GM23338 (cell line): ENCODE measurements at regions not wholly inside any gene's neighbourhood (a gene's known extent, or its start where the extent isn't known, plus 50 kb on each side); places are given as distances from the start of the nearest gene placed in this dataset.

Source experiments
- ATAC-seq: fragments of 200-7000 bp; cut with Tn5 transposase; 3 replicates; pipeline ENCODE4 v1.9.1; 2020
- DNase-seq: peaks from one replicate; pipeline ENCODE4 v3.0.0-alpha.2; 2015; ENCODE audit warnings: low spot score
- H2AFZ ChIP-seq: fragments of 200-600 bp; sonication (generic); 2 replicates; pipeline ENCODE4 v1.8.0; 2016; ENCODE audit warnings: antibody characterized with exemption, mild to moderate bottlenecking, moderate library complexity
- H3F3A ChIP-seq: fragments of 200-600 bp; sonication (generic); replicated peaks from 2 replicates; pipeline ENCODE4 v1.8.0; 2017; ENCODE audit warnings: antibody characterized with exemption, mixed run types, low read depth
- H3K27ac ChIP-seq: fragments of 200-600 bp; sonication (generic); 2 replicates; pipeline ENCODE4 v1.6.1; 2016; ENCODE audit warnings: low read depth
- H3K27me3 ChIP-seq: fragments of 200-600 bp; sonication (generic); 2 replicates; pipeline ENCODE4 v1.8.0; 2016; ENCODE audit warnings: mild to moderate bottlenecking, mixed run types, moderate library complexity; ENCODE audit not compliant: insufficient read depth
- H3K36me3 ChIP-seq: fragments of 200-600 bp; sonication (generic); 2 replicates; pipeline ENCODE4 v1.8.0; 2016; ENCODE audit warnings: mild to moderate bottlenecking; ENCODE audit not compliant: insufficient read depth
- H3K4me1 ChIP-seq: fragments of 200-600 bp; sonication (generic); 2 replicates; pipeline ENCODE4 v1.8.0; 2016; ENCODE audit warnings: mild to moderate bottlenecking, moderate library complexity; ENCODE audit not compliant: insufficient read depth
- H3K4me2 ChIP-seq: fragments of 200-600 bp; sonication (generic); 2 replicates; pipeline ENCODE4 v1.7.1; 2017; ENCODE audit warnings: mixed run types
- H3K4me3 ChIP-seq: fragments of 200-600 bp; sonication (generic); 2 replicates; pipeline ENCODE4 v1.6.1; 2016; ENCODE audit warnings: mixed run types
- H3K79me2 ChIP-seq: fragments of 200-600 bp; sonication (generic); replicated peaks from 2 replicates; pipeline ENCODE4 v1.8.0; 2017; ENCODE audit warnings: mild to moderate bottlenecking; ENCODE audit not compliant: insufficient read depth
- H3K9me2 ChIP-seq: fragments of 200-600 bp; sonication (generic); 2 replicates; pipeline ENCODE4 v1.8.0; 2017; ENCODE audit not compliant: insufficient read depth
- H4K20me1 ChIP-seq: fragments of 200-600 bp; sonication (generic); replicated peaks from 2 replicates; pipeline ENCODE4 v1.8.0; 2017; ENCODE audit warnings: mild to moderate bottlenecking; ENCODE audit not compliant: insufficient read depth
- H3K27ac Mint-ChIP-seq: 2 replicates; pipeline ENCODE4 v1.8.0; 2020; ENCODE audit warnings: inconsistent platforms, mild to moderate bottlenecking, moderate library complexity, mixed read lengths
- H3K27me3 Mint-ChIP-seq: 3 replicates; pipeline ENCODE4 v1.8.0; 2022; ENCODE audit warnings: low read depth, mild to moderate bottlenecking, moderate library complexity, mixed read lengths, inconsistent platforms; ENCODE audit not compliant: insufficient read depth, poor library complexity
- H3K36me3 Mint-ChIP-seq: 3 replicates; pipeline ENCODE4 v1.8.0; 2021; ENCODE audit warnings: low read depth, mild to moderate bottlenecking, inconsistent platforms, moderate library complexity, mixed read lengths
- H3K4me1 Mint-ChIP-seq: 3 replicates; pipeline ENCODE4 v1.8.0; 2020; ENCODE audit warnings: mild to moderate bottlenecking, inconsistent platforms, mixed read lengths
- H3K4me3 Mint-ChIP-seq: 3 replicates; pipeline ENCODE4 v1.8.0; 2021; ENCODE audit warnings: moderate library complexity, mild to moderate bottlenecking, inconsistent platforms, mixed read lengths
- H3K9me3 Mint-ChIP-seq: 3 replicates; pipeline ENCODE4 v1.8.0; 2020; ENCODE audit warnings: moderate library complexity, mild to moderate bottlenecking, inconsistent platforms, mixed read lengths
- CREB1 ChIP-seq: fragments of 250-450 bp; sonication (Bioruptor Pico); IDR thresholded peaks from 2 replicates; pipeline ENCODE4 v1.5.0; 2020; ENCODE audit warnings: low read depth, mild to moderate bottlenecking, moderate library complexity
- EZH2phosphoT487 ChIP-seq: fragments of 200-600 bp; sonication (generic); IDR thresholded peaks from one replicate; pipeline ENCODE4 v1.8.1; 2018; ENCODE audit warnings: antibody characterized with exemption; ENCODE audit not compliant: unreplicated experiment
- STAT1 ChIP-seq: IDR thresholded peaks from one replicate; pipeline ENCODE4 v1.6.1; 2016; ENCODE audit warnings: antibody characterized with exemption; ENCODE audit not compliant: unreplicated experiment
- ZNF114 ChIP-seq: fragments of 250-450 bp; sonication (Bioruptor Pico); IDR thresholded peaks from 2 replicates; pipeline ENCODE4 v1.5.0; 2020; ENCODE audit warnings: mild to moderate bottlenecking, moderate library complexity
- ZNF331 ChIP-seq: fragments of 250-450 bp; sonication (Bioruptor Pico); IDR thresholded peaks from 2 replicates; pipeline ENCODE4 v1.5.0; 2020; ENCODE audit warnings: low read depth, mild to moderate bottlenecking, moderate library complexity
- TF ChIP-seq, protein P1 (sequence below), 2 experiments: fragments of 200-600 bp in 1 of 2; sonication (generic) in 1 of 2; conservative IDR thresholded peaks; 2 replicates each; pipeline versions ENCODE4 v1.5.1 to v1.6.1; 2016 to 2017; ENCODE audit warnings: antibody characterized with exemption in 2 of 2, low read depth in 2 of 2, mild to moderate bottlenecking in 2 of 2, moderate library complexity in 1 of 2
- TF ChIP-seq, protein P2 (sequence below): IDR thresholded peaks from 2 replicates; pipeline ENCODE4 v1.6.1; 2016; ENCODE audit warnings: antibody characterized with exemption
- TF ChIP-seq, protein P3 (sequence below): fragments of 250-450 bp; sonication (Bioruptor Pico); IDR thresholded peaks from 2 replicates; pipeline ENCODE4 v1.5.0; 2020; ENCODE audit warnings: mild to moderate bottlenecking, moderate library complexity

- TF ChIP-seq, protein P1, sequence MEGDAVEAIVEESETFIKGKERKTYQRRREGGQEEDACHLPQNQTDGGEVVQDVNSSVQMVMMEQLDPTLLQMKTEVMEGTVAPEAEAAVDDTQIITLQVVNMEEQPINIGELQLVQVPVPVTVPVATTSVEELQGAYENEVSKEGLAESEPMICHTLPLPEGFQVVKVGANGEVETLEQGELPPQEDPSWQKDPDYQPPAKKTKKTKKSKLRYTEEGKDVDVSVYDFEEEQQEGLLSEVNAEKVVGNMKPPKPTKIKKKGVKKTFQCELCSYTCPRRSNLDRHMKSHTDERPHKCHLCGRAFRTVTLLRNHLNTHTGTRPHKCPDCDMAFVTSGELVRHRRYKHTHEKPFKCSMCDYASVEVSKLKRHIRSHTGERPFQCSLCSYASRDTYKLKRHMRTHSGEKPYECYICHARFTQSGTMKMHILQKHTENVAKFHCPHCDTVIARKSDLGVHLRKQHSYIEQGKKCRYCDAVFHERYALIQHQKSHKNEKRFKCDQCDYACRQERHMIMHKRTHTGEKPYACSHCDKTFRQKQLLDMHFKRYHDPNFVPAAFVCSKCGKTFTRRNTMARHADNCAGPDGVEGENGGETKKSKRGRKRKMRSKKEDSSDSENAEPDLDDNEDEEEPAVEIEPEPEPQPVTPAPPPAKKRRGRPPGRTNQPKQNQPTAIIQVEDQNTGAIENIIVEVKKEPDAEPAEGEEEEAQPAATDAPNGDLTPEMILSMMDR (conservative IDR thresholded peaks at IDR 0.05; ENCODE audit: low read depth in 2 of 2): no peak
These were observed 1079.9 kb upstream of the ACO1 start (continued) for GRCh38 chr9:31304576-31304975.

DNA sequence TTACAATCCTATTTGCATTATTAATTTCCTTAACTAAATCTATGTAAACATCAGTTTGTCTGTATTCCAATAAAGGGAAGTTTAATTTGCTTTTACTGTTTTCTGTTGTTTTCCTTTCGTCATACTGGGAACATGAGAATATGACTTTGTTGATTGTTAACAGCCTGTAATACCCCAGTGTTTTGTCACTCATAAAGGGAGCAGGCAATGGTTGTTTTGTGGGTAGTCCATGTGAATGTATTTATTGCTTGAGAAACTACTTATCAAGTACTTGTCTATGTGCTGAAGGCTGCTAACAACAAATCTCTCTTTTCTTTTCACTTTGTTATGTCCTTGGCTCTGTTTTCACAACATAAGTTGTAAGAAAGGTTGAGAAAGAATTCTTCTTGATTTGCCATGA is 1070.2 kb upstream of the ACO1 start:
- Histone ChIP-seq H3K4me2 (no peak overlapping the region), H3K79me2 (no peaks in the 10 kb centered on the region), H3K27ac (no peak overlapping the region), H3K9me2 (no peaks in the 10 kb centered on the region), H3K27me3 (no peaks in the 10 kb centered on the region), H3K36me3 (no peaks in the 10 kb centered on the region), H4K20me1 (no peaks in the 10 kb centered on the region), H3F3A (no peaks in the 10 kb centered on the region), H2AFZ (peak overlapping the region; percentile 4; the same call in 1 of the 2 replicates), H3K4me1 (no peaks in the 10 kb centered on the region), H3K4me3 (no peak overlapping the region)
- H3K4me3 Mint-ChIP-seq: no peak overlapping the region
- H3K36me3 Mint-ChIP-seq: no peaks in the 10 kb centered on the region
- TF ChIP-seq EZH2phosphoT487 (no peak), CREB1 (CRISPR knock-in tag) (no peak)
- TF ChIP-seq, protein P2, sequence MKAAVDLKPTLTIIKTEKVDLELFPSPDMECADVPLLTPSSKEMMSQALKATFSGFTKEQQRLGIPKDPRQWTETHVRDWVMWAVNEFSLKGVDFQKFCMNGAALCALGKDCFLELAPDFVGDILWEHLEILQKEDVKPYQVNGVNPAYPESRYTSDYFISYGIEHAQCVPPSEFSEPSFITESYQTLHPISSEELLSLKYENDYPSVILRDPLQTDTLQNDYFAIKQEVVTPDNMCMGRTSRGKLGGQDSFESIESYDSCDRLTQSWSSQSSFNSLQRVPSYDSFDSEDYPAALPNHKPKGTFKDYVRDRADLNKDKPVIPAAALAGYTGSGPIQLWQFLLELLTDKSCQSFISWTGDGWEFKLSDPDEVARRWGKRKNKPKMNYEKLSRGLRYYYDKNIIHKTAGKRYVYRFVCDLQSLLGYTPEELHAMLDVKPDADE: no peak
- TF ChIP-seq, protein P1 (conservative IDR thresholded peaks at IDR 0.05; ENCODE audit: low read depth in 2 of 2): no peak
- no peak overlapping the region for H3K27ac Mint-ChIP-seq
- ATAC-seq (no peak), DNase-seq (no peak)
- no peaks in the 10 kb centered on the region; the same call in 2 of the 3 replicates for H3K4me1 Mint-ChIP-seq
- H3K27me3 Mint-ChIP-seq: no peaks in the 10 kb centered on the region
- no peaks in the 10 kb centered on the region; the same call in 2 of the 3 replicates for H3K9me3 Mint-ChIP-seq

GRCh38 chr9:31320494-31320893 is 1063.9 kb upstream of the ACO1 start:
- no peak overlapping the region for H3K27ac Mint-ChIP-seq
- H3K4me3 Mint-ChIP-seq: no peak overlapping the region
- H3K27ac ChIP-seq: no peak overlapping the region
- no peaks in the 10 kb centered on the region for H3K27me3 ChIP-seq
- no peaks in the 10 kb centered on the region for H3K9me2 ChIP-seq
- no peaks in the 10 kb centered on the region for H3K4me1 Mint-ChIP-seq
- no peaks in the 10 kb centered on the region for H3K36me3 ChIP-seq
- no peaks in the 10 kb centered on the region for H3K4me1 ChIP-seq
- H3K36me3 Mint-ChIP-seq: no peaks in the 10 kb centered on the region
- no peaks in the 10 kb centered on the region for H3F3A ChIP-seq
- no peaks in the 10 kb centered on the region for H4K20me1 ChIP-seq
- no peak overlapping the region for H3K4me2 ChIP-seq
- no peak overlapping the region for H2AFZ ChIP-seq
- DNase-seq (no peak), ATAC-seq (no peak)
- H3K4me3 ChIP-seq: no peak overlapping the region
- H3K9me3 Mint-ChIP-seq: no peaks in the 10 kb centered on the region
- no peaks in the 10 kb centered on the region for H3K27me3 Mint-ChIP-seq
- no peaks in the 10 kb centered on the region for H3K79me2 ChIP-seq
- TF ChIP-seq STAT1 (no peak), ZNF331 (CRISPR knock-in tag) (no peak), ZNF114 (no peak)
- TF ChIP-seq, protein P3, sequence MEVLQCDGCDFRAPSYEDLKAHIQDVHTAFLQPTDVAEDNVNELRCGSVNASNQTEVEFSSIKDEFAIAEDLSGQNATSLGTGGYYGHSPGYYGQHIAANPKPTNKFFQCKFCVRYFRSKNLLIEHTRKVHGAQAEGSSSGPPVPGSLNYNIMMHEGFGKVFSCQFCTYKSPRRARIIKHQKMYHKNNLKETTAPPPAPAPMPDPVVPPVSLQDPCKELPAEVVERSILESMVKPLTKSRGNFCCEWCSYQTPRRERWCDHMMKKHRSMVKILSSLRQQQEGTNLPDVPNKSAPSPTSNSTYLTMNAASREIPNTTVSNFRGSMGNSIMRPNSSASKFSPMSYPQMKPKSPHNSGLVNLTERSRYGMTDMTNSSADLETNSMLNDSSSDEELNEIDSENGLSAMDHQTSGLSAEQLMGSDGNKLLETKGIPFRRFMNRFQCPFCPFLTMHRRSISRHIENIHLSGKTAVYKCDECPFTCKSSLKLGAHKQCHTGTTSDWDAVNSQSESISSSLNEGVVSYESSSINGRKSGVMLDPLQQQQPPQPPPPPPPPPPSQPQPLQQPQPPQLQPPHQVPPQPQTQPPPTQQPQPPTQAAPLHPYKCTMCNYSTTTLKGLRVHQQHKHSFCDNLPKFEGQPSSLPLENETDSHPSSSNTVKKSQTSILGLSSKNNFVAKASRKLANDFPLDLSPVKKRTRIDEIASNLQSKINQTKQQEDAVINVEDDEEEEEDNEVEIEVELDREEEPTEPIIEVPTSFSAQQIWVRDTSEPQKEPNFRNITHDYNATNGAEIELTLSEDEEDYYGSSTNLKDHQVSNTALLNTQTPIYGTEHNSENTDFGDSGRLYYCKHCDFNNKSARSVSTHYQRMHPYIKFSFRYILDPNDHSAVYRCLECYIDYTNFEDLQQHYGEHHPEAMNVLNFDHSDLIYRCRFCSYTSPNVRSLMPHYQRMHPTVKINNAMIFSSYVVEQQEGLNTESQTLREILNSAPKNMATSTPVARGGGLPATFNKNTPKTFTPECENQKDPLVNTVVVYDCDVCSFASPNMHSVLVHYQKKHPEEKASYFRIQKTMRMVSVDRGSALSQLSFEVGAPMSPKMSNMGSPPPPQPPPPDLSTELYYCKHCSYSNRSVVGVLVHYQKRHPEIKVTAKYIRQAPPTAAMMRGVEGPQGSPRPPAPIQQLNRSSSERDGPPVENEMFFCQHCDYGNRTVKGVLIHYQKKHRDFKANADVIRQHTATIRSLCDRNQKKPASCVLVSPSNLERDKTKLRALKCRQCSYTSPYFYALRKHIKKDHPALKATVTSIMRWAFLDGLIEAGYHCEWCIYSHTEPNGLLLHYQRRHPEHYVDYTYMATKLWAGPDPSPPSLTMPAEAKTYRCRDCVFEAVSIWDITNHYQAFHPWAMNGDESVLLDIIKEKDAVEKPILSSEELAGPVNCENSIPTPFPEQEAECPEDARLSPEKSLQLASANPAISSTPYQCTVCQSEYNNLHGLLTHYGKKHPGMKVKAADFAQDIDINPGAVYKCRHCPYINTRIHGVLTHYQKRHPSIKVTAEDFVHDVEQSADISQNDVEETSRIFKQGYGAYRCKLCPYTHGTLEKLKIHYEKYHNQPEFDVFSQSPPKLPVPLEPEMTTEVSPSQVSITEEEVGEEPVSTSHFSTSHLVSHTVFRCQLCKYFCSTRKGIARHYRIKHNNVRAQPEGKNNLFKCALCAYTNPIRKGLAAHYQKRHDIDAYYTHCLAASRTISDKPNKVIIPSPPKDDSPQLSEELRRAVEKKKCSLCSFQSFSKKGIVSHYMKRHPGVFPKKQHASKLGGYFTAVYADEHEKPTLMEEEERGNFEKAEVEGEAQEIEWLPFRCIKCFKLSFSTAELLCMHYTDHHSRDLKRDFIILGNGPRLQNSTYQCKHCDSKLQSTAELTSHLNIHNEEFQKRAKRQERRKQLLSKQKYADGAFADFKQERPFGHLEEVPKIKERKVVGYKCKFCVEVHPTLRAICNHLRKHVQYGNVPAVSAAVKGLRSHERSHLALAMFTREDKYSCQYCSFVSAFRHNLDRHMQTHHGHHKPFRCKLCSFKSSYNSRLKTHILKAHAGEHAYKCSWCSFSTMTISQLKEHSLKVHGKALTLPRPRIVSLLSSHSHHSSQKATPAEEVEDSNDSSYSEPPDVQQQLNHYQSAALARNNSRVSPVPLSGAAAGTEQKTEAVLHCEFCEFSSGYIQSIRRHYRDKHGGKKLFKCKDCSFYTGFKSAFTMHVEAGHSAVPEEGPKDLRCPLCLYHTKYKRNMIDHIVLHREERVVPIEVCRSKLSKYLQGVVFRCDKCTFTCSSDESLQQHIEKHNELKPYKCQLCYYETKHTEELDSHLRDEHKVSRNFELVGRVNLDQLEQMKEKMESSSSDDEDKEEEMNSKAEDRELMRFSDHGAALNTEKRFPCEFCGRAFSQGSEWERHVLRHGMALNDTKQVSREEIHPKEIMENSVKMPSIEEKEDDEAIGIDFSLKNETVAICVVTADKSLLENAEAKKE (CRISPR knock-in tag): no peak
